GM21825 (cell line): ENCODE measurements at regions not wholly inside any gene's neighbourhood (a gene's known extent, or its start where the extent isn't known, plus 50 kb on each side); places are given as distances from the start of the nearest gene placed in this dataset.

Experiments used
- ATAC-seq: cut with Tn5 transposase; IDR thresholded peaks from one replicate; pipeline ENCODE4 v1.9.1; 2021; ENCODE audit warnings: mild to moderate bottlenecking, moderate library complexity; ENCODE audit not compliant: unreplicated experiment

DNA sequence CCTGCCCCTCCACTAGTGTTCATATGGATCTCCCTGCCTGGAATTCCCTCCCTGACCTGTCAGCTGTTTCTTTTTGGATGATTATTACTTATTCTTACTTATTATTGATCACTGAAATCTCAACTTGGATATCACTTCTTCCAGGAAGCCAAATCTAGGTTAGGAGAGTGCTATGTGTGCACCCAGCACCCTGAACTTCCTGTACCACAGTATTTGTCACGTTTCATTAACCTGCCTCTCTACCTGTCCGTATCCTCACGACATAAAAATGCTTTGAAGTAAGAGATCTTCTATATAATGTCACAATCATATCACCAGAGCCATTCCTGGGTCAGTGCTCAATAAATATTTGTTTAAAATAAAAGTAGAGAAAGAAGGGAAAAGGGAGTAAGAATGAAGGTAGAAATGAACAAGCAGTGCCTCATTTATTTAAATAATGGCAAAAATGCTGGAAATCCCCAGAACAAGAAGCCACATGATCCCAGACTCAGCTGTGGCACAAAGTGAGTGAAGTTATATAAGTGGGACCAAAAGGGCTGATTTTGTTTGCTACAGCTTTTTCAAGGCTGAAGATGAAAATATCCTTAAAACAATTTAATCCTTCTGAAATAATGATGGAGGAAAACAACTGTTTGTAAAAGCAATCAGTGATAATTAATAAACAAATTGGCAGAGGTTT lies 88.0 kb upstream of the MANEA start:
- no peak for ATAC-seq

DNA sequence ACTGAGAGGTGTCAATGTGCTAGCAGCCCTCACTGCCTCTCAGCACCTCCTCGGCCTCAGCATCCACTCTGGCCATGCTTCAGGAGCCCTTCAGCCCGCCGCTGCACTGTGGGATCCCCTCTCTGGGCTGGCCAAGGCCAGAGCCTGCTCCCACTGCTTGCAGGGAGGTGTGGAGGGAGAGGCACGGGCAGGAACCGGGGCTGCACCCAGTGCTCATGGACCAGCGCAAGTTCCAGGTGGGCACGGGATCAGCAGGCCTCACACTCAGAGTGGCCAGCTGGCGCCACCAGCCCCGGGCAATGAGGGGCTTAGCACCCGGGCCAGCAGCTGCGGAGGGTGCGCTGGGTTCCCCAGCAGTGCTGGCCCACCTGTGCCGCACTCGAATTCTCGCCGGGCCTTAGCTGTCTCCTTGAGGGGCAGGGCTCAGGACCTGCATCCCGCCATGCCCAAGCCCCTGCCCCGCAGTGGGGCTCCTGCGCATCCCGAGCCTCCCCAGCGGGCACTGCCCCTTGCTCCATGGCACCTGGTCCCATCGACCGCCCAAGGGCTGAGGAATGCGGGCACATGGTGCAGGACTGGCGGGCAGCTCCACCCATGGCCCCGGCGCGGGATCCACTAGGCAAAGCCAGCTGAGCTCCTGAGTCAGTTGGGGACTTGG lies 80.4 kb upstream of the MANEA start:
- ATAC-seq = no peak

- ATAC-seq = no peak
These were observed 76.1 kb upstream of the MANEA start for GRCh38 chr6:95501032-95501904.

GRCh38 chr6:95503568-95503967 lies 73.8 kb upstream of the MANEA start:
- no peak for ATAC-seq

GRCh38 chr6:95511404-95511803 lies 65.9 kb upstream of the MANEA start:
- ATAC-seq = no peak

- ATAC-seq = no peak
These were observed 61.4 kb upstream of the MANEA start for GRCh38 chr6:95515975-95516374.

- no peak for ATAC-seq
These were observed 60.3 kb upstream of the MANEA start for GRCh38 chr6:95517004-95517403.

GRCh38 chr6:95517568-95517967 lies 59.8 kb upstream of the MANEA start:
- no peak for ATAC-seq

DNA sequence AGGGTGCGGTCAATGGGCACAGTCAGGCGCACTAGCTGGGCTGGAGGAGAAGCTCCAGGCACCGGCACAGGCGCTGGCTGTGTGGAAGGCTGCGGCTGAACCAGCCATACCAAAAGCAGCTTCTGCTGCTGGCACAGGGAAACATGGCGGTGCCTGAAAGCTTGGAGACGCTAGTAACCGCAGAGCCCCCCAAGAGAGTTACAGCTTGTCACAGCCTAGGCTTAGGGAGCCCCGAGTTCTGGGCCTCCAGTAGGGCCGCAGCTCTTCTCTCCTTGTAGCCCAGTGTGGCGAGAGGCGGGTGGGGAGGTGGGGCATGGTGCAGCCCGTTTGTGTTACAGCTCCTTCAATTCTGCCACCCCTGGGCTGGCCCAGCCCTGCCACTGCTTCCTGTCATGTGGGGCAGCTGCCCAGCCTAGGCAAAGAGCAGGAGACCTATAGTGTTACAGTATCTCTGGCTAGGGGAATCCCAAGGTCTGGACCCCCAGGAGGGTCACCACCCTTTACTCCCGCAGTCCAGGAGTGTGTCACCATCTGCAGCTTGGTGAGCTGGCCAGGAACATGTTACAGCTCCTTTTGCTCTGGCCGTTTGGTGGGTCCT lies 58.6 kb upstream of the MANEA start:
- no peak for ATAC-seq

DNA sequence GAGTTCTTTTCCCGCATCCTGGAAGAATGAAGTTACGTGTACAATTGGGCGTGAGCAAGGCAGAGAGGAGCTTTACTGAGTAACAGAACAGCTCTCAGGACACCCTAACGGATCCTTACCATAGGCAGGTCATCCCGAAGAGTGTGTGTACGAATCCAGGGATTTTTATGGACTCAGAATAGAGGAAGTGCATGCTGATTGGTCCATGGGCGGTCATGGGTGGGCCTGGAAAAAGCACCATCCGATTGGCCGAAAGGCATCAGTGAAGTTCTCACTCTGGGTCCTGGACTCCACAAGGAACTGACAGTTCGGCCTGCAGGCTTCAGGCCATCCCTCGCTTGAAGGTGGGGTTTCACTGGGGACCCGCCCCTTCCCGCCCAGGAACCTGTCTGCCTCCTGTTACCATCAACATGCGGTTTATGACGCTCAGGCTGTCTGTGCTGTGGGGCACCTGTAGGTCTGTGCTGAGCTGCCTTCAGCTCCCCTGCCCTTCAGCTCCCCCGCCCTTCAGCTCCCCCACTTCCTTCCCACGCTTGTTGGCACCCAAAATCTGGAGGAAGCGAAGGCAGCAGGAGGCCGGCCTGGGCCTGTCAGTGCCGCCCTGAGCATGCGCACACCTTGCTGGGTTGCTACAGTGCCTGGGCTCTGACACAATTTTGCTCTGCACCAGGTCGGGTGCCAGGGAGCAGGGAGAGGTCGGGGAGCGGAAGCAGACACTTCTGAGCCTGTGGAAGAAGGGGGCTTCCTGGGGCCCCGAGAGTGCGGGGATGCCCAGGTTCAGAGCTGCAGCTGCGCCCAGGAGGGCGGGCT lies 57.9 kb upstream of the MANEA start:
- no peak for ATAC-seq

- ATAC-seq = no peak
These were observed 56.2 kb upstream of the MANEA start for GRCh38 chr6:95521181-95521580.
